OCI-LY7 (cell line): ENCODE measurements at regions not wholly inside any gene's neighbourhood (a gene's known extent, or its start where the extent isn't known, plus 50 kb on each side); places are given as distances from the start of the nearest gene placed in this dataset.

ENCODE experiments used
- EZH2phosphoT487 ChIP-seq: fragments of 200-600 bp; sonication (generic); IDR thresholded peaks from 2 replicates; pipeline ENCODE4 v1.6.1; 2018; ENCODE audit warnings: low read depth, borderline replicate concordance, mild to moderate bottlenecking, mixed run types, antibody characterized with exemption, low read length, moderate library complexity, mixed read lengths
- TF ChIP-seq, protein P1 (sequence below): fragments of 200-600 bp; sonication (generic); conservative IDR thresholded peaks from 2 replicates; pipeline ENCODE4 v1.5.1; 2014; ENCODE audit warnings: mild to moderate bottlenecking, antibody characterized with exemption, low read length, moderate library complexity, mixed read lengths

DNA sequence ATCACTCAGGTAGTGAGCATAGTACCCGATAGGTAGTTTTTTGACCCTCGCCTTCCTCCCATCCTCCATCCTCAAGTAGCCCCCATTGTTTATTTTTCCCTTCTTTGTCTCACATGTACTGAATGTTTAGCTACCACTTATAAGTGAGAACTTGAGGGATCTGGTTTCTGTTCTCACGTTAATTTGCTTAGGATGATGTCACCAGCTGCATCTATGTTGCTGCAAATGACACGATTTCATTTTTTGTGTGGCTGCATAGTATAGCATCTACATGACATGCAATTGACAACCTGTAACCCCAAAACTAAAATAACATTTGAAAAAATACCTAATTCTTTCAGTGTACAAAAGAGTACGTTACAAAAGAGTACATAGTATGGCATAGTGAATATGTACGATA lies 254.0 kb upstream of the NOVA1 start:
- TF ChIP-seq, protein P1, sequence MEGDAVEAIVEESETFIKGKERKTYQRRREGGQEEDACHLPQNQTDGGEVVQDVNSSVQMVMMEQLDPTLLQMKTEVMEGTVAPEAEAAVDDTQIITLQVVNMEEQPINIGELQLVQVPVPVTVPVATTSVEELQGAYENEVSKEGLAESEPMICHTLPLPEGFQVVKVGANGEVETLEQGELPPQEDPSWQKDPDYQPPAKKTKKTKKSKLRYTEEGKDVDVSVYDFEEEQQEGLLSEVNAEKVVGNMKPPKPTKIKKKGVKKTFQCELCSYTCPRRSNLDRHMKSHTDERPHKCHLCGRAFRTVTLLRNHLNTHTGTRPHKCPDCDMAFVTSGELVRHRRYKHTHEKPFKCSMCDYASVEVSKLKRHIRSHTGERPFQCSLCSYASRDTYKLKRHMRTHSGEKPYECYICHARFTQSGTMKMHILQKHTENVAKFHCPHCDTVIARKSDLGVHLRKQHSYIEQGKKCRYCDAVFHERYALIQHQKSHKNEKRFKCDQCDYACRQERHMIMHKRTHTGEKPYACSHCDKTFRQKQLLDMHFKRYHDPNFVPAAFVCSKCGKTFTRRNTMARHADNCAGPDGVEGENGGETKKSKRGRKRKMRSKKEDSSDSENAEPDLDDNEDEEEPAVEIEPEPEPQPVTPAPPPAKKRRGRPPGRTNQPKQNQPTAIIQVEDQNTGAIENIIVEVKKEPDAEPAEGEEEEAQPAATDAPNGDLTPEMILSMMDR: no peak
- TF ChIP-seq EZH2phosphoT487: no peak
